ENCODE measurements at regions not wholly inside any gene's neighbourhood (a gene's known extent, or its start where the extent isn't known, plus 50 kb on each side); places are given as distances from the start of the nearest gene placed in this dataset.

- no peak for DNase-seq
These were observed 113.5 kb upstream of the NFIB start for GRCh38 chr9:14427419-14427818.

- no peak for DNase-seq
These were observed 111.0 kb upstream of the NFIB start for GRCh38 chr9:14424983-14425382.

DNA sequence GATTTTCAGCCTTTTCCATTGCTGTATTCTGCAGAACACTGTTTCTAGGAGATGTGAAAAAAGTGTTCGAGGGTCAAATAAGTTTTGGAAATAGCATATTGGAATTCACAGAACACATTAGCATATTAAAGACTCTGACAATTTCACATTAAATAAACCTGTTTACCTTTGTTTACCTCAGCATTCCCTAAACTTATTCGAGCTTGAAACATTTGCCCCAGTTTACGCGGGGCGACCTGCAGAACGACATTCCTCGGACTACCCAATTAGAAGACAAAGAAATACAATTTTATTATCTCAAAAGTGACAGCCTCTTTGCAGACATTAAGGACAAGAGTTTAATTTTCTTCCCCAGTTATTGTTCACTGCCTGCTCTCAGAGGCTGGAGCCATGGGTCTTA, 110.3 kb upstream of the NFIB start:
- DNase-seq: no peak

- DNase-seq: no peak
These were observed 109.9 kb upstream of the NFIB start for GRCh38 chr9:14423815-14424261.

DNA sequence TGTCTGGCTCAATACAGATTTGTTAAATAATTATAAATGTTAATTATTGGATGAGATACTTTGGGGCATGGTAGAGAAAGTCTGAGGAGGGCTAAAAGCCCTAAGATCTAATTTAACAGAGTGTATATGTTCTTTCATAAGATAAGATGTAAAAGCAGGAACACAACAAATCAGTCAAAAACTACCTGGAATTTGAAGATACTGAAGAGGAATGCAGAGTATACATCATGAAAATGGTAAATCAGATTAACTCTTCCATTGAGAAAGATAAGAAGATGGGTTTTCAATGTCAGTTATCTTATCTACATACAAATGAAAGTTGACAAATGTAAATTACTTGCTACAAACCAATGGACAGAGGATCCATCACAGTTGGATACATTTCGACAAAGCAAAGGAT, 107.3 kb upstream of the NFIB start:
- no peak for DNase-seq

GRCh38 chr9:14418941-14419937, 105.3 kb upstream of the NFIB start:
- DNase-seq: no peak

GRCh38 chr9:14418301-14418940, 104.5 kb upstream of the NFIB start:
- no peak for DNase-seq

DNA sequence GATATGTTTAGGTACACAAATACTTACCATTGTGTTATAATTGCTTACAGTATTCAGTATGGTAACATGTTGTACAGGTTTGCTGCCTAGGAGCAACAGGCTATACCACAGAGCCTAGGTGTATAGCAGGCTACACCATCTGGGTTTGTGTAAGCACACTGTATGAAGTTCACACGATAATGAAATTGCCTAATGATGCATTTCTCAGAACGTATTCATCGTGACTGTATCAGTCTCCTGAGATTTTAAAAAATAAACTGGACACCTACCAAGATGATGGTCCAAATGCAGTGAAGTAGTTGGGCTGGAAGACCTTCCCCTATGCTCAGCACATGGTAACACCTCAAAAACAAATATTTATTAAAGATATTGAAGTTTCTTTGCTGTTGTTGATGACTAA, 103.3 kb upstream of the NFIB start:
- DNase-seq: no peak

- DNase-seq: no peak
These were observed 102.0 kb upstream of the NFIB start for GRCh38 chr9:14415947-14416346.

DNA sequence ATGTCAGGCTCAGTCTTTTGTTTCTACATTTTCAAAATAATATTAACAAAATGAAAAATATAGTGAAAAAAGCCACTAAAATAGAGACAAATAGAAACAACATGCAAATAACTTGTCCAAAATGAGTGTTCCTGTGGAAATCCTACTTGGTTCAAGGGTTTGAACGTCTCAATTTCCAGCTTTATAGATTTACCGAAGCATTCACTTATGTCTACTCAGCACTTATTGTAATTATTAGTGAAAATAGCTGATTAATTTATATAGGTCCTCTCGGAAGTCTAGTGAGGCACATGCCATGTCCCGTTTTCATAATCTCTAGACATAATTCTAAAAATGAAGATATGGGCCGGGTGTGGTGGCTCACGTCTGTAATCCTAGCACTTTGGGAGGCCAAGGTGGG, 99.9 kb upstream of the NFIB start:
- no peak for DNase-seq

- no peak for DNase-seq
These were observed 98.8 kb upstream of the NFIB start for GRCh38 chr9:14412775-14413174.

DNA sequence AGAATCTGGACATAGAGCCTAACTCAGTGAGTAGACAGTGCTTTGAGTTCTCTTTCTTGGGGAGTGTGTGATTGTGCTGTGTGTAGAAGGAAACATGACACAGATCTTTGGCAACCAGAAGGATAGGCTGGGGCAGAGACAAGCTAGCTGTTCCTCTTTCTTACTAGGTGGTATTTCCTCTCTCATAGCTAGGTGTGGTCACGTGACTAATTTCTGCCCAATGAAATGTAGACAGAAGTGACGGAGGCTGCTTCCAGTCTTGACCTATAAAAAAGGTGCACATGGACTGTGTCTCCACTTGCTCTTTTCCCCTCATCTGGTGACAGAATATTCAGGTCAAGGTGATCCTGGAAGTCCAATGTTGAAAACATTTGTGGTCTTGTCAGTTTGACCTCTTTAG, 92.5 kb upstream of the NFIB start:
- no peak for DNase-seq

DNA sequence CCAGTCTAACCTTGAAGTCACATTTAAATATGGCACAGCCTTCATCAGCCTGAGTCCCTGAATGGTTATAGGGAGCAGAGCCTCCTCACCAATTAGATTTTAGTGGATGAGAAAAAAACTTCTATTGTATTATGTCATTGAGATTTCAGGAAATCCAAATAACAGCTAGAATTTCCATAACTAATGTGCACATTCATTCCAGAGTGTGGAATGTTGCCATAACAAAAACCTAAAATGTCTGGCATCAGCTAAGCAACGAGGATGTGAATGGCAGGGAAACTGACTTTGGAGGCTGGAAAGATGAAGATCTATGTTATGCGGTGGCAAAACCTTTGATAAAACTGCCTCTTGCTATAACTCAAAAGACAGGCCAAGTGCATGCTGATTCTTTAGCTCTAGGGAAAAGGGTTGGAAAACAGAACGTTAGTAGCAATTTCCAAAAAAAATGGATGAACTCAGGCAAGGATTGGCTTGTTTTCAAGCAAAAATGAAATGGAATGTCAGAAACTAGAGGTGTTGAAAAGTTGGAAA, 91.3 kb upstream of the NFIB start:
- DNase-seq: no peak

DNA sequence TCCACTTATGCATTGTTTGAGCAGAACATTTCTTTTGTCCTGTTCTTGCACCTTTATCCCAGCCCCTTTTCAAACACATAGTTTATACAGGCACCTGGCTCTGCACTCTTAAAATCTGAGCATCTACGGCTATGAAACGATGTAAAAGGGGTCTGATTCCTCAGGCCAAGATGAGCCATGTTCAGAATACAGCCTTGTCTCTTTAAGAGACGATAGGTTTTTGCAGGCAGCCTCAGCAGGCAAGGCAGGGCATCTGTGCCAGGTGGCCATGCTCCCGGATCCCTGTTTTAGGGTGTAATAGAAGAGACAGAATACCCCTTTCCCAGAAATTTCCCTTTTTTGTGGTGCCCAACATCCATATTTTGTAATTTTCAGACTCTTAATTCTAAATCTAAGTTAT, 89.1 kb upstream of the NFIB start:
- DNase-seq: no peak

GRCh38 chr9:14402583-14402982, 88.6 kb upstream of the NFIB start:
- DNase-seq: no peak

- DNase-seq: no peak
These were observed 88.0 kb upstream of the NFIB start for GRCh38 chr9:14401911-14402310.

- no peak for DNase-seq
These were observed 86.7 kb upstream of the NFIB start for GRCh38 chr9:14400658-14400995.

- DNase-seq: no peak
These were observed 86.1 kb upstream of the NFIB start for GRCh38 chr9:14399756-14400657.

DNA sequence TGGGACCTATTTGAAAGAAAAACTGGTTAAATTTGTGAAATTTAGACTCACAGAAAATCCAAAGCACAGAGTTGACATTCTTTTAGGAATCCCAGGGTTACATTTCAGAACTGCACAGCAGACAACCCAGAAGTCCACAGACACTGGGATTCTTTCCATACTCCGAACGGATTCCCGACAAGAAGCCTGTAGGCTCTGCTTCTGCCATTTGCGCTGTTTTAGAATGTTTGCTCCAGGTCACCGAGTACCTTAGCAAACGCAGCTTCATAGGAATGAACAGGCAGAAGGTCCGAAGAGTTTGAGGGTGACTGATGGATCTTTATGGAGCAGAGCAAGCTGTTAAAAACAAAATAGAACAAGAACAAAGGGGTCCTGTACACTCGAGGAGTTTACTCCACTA, 84.5 kb upstream of the NFIB start:
- DNase-seq: no peak

DNA sequence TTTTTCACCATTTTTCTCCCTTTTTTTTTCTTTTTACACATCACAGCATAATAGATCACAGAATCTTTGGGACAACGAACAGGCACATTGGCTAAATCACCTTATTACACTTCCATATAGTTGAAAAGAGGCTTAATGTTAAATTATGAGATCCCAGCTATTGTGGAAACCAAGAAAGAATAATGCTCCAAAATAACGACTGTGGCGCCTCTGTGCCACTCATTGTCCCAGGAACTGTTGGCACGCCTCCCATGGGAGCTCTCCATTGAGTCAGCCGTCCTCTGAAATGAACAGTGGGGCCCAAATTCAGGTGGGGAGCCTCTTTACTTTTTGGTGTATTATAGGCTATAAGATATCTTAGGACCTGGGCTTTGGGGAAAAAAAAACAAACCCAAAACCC, 82.2 kb upstream of the NFIB start:
- DNase-seq: no peak

DNA sequence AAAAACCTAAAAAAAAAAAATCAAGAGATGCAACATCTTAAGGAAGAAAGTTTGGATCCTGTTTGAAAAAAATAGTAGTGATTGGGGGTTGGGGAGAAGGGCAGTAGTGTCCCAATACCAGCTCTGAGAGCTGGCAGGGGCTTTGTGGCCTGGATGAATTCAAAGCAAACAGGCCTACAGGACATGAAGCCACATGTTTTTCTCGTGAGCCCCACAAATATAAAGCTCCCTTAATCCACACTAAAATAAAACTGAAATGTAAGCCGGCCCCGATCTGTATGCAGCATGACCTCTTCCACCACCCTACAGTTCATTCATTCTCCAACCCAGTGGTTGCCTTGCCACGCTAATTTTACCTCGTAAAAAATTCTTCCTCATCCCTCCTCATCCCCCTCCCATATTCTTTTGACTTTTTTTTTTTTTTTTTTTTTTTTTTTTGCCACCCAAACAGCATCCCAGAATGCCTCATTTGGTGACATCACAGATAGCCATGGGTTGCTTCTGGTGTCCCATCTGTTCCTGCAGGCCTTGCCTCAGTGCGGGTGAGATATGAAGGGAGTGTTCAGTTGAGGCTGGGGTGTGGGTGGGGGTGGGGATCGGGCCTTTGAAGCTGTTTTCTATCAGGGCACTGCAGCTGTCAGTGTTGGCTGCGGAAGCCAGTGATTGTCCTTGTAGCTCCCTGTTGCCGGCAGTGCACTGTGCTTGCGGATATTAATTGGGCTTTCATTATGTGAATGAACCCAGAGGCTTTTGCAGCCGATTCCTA, 81.6 kb upstream of the NFIB start:
- no peak for DNase-seq

DNA sequence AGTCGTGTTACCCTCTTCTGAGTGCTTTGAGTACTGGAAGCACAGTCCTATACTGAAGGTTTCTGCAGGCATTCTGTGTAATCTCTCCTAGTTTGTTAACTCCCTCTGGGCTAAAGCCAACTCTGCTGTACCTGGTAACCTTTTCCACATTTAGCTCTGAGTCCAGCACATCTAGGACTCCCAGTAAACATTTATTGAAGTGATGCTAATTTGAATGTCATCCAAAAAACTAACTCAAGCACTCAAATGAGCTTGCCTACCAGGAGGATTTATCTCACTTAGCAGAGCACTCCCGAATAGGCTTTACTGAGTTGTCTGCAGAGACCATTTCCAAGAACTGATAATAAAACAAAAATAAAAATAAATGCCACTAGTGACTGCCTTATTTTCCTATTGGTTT, 79.5 kb upstream of the NFIB start:
- DNase-seq: no peak
